Retinal pigment epithelial cell (primary cell): ENCODE measurements at regions not wholly inside any gene's neighbourhood (a gene's known extent, or its start where the extent isn't known, plus 50 kb on each side); places are given as distances from the start of the nearest gene placed in this dataset.

Experiments used
- DNase-seq: peaks from one replicate; pipeline ENCODE4 v3.0.0-alpha.2; 2010; ENCODE audit warnings: low read depth
- H3K4me3 ChIP-seq: 2 replicates; pipeline ENCODE4 v1.5.1; 2011; ENCODE audit warnings: mild to moderate bottlenecking, low read length, control low read depth, moderate library complexity
- TF ChIP-seq, protein P1 (sequence below): conservative IDR thresholded peaks from 2 replicates; pipeline ENCODE4 v1.5.1; 2011; ENCODE audit warnings: low read depth, low read length, control low read depth, inconsistent platforms

- TF ChIP-seq, protein P1, sequence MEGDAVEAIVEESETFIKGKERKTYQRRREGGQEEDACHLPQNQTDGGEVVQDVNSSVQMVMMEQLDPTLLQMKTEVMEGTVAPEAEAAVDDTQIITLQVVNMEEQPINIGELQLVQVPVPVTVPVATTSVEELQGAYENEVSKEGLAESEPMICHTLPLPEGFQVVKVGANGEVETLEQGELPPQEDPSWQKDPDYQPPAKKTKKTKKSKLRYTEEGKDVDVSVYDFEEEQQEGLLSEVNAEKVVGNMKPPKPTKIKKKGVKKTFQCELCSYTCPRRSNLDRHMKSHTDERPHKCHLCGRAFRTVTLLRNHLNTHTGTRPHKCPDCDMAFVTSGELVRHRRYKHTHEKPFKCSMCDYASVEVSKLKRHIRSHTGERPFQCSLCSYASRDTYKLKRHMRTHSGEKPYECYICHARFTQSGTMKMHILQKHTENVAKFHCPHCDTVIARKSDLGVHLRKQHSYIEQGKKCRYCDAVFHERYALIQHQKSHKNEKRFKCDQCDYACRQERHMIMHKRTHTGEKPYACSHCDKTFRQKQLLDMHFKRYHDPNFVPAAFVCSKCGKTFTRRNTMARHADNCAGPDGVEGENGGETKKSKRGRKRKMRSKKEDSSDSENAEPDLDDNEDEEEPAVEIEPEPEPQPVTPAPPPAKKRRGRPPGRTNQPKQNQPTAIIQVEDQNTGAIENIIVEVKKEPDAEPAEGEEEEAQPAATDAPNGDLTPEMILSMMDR, result no peak
Measured at GRCh38 chr2:126824663-126825062, 74.0 kb upstream of the TEX51 start.

GRCh38 chr2:126825316-126825715, 73.4 kb upstream of the TEX51 start:
- DNase-seq, result no peak
- no peak overlapping the region for H3K4me3 ChIP-seq
- TF ChIP-seq, protein P1, result no peak

More at GRCh38 chr2:126824663-126825062, 74.0 kb upstream of the TEX51 start:
- DNase-seq, result no peak
- no peak overlapping the region for H3K4me3 ChIP-seq

GRCh38 chr2:126826491-126826890, 72.2 kb upstream of the TEX51 start:
- TF ChIP-seq, protein P1, result no peak

DNA sequence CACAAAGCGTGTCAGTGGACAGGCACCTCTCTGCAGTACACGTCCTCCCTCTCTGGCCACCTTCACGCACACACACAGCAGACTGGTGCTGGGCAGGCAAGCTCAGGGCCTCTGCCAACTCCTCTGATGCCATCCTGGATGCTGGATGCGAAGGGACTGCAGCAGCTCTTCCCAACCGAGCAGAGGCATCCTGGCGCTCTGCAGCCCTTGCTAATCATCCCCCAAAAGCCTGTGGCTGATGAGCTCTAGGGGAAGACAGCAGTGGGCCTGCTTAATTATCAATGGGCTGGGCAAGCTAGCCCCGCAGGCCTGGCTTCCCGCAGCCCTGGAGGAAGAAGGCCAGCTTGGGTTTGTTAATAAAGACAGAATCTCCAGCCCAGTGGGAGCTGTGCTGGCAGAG, 71.3 kb upstream of the TEX51 start:
- DNase-seq, result no peak
- TF ChIP-seq, protein P1, result no peak
- H3K4me3 ChIP-seq, result no peak overlapping the region

More at GRCh38 chr2:126826491-126826890, 72.2 kb upstream of the TEX51 start:
- no peak for DNase-seq
- no peak overlapping the region for H3K4me3 ChIP-seq

GRCh38 chr2:126828051-126828450, 70.6 kb upstream of the TEX51 start:
- TF ChIP-seq, protein P1, result no peak
- DNase-seq, result no peak
- no peak overlapping the region for H3K4me3 ChIP-seq

DNA sequence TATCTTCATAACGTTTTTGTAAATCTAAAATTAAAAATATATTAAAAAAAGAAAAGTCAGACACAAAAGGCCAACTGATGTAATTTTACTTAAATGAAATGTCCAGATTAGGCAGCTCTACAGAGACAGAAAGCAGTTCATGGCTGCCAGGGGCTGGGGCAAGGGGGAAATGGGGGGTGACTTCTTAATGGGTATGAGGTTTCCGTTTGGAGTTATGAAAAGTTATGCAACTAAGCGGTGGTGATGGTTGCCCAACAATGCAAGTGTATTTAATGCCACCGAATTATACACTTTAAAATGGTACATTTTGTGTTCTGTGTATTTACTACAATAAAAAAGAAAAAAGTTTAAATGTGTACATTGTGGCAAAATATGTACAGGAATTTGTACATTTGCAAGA, 70.2 kb upstream of the TEX51 start:
- no peak overlapping the region for H3K4me3 ChIP-seq

More for the DNA sequence above, 70.2 kb upstream of the TEX51 start:
- TF ChIP-seq, protein P1, result no peak
- no peak for DNase-seq
